Upper lobe of left lung (tissue), 4 donors: ENCODE measurements at regions not wholly inside any gene's neighbourhood (a gene's known extent, or its start where the extent isn't known, plus 50 kb on each side); places are given as distances from the start of the nearest gene placed in this dataset.

Experiments
- CTCF ChIP-seq, 6 experiments: fragments of 450-650 bp in 4 of 6; fragments of 200-600 bp in 2 of 6; sonication (generic) in 2 of 6; IDR thresholded peaks; one replicate each; pipeline ENCODE4 v1.5.1; 2016 to 2019; ENCODE audit warnings: antibody characterized with exemption in 6 of 6
- EP300 ChIP-seq, 4 donors: sonication (generic); formaldehyde crosslinking; IDR thresholded peaks; one replicate each; pipeline ENCODE4 v1.5.1; 2017; ENCODE audit warnings: antibody characterized with exemption in 4 of 4, control low read depth in 2 of 4
- POLR2A ChIP-seq, 4 donors: fragments of 450-650 bp; IDR thresholded peaks; one replicate each; pipeline ENCODE4 v1.5.1; 2016 to 2017; ENCODE audit warnings: antibody characterized with exemption in 4 of 4, mild to moderate bottlenecking in 2 of 4
- POLR2AphosphoS5 ChIP-seq, 2 donors: sonication (generic); formaldehyde crosslinking; IDR thresholded peaks; one replicate each; pipeline ENCODE4 v1.5.1; 2017; ENCODE audit warnings: antibody characterized with exemption in 2 of 2

DNA sequence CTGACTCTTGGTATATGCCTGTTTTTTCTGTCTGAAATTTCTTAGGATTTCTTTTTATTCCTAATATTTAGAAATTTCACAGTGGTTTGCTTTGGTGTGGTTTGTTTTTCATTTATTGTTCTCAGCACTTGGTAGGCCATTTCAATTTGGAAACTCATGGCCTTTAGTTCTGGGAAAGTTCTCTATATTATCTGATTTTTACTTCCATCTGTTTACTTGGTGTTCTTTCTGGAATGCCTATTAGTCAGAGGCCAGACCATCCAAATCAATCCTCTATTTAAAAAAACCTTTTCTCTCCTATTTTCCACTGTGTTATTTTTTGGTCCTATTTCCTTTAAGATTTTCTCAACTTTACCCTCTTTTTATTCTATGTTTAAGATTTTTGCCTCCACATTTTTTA is 188.1 kb upstream of the SFRP2 start:
- TF ChIP-seq POLR2AphosphoS5 (IDR thresholded peaks at IDR 0.05) (no peak), CTCF (IDR thresholded peaks at IDR 0.05) (no peak), POLR2A (IDR thresholded peaks at IDR 0.05) (no peak), EP300 (IDR thresholded peaks at IDR 0.05) (no peak)
